ENCODE measurements at regions not wholly inside any gene's neighbourhood (a gene's known extent, or its start where the extent isn't known, plus 50 kb on each side); places are given as distances from the start of the nearest gene placed in this dataset.
A peak's percentile ranks its signal among the peaks of the same experiment; 100 is the strongest.

DNA sequence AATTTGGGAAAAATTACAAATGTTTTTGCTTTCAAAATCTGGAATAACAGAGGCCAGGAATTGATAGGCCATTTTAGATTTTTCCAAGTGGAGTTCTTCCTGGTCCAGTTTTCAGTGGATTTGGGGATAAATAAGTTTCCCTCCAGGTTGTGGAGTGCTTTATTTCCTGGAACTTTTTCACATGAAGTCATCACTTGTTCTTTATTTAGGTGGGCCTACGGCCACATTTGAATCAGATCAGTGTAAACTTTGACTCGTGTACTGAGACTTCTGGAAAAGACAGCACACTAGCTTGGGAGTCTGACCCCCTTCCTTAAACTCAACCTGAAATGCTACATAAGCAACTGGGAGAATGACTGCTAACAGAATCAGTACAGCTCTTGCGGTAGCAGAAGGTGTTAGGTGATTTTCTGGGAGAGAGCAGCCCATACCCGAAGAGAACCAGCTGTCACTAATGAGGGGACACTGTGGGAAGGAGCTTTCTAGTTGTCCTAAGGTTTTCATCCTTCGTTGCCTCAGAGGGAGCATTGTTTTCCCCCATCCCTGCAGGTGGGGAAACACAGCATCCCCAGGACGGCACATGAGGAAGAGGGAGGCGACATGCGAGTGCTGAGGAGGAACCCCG lies 235.2 kb upstream of the FAT1 start:
- no peaks in the 10 kb centered on the region for H3K9me3 Mint-ChIP-seq
- H3K4me1 ChIP-seq, result peaks cover 12% of the 10 kb centered on the region
- TF ChIP-seq, protein P1, sequence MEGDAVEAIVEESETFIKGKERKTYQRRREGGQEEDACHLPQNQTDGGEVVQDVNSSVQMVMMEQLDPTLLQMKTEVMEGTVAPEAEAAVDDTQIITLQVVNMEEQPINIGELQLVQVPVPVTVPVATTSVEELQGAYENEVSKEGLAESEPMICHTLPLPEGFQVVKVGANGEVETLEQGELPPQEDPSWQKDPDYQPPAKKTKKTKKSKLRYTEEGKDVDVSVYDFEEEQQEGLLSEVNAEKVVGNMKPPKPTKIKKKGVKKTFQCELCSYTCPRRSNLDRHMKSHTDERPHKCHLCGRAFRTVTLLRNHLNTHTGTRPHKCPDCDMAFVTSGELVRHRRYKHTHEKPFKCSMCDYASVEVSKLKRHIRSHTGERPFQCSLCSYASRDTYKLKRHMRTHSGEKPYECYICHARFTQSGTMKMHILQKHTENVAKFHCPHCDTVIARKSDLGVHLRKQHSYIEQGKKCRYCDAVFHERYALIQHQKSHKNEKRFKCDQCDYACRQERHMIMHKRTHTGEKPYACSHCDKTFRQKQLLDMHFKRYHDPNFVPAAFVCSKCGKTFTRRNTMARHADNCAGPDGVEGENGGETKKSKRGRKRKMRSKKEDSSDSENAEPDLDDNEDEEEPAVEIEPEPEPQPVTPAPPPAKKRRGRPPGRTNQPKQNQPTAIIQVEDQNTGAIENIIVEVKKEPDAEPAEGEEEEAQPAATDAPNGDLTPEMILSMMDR (IDR thresholded peaks at IDR 0.05), result no peak
- TF ChIP-seq EZH2 (IDR thresholded peaks at IDR 0.05), result no peak
- no peak for TF ChIP-seq EZH2phosphoT487 (IDR thresholded peaks at IDR 0.05)
- peak overlapping the region; percentile 32 for H2AFZ ChIP-seq (replicated peaks)
- no peak overlapping the region for H3K27ac ChIP-seq
- no peak overlapping the region for H3K9ac ChIP-seq
- H3K36me3 ChIP-seq, result no peaks in the 10 kb centered on the region
- no peaks in the 10 kb centered on the region for H3K36me3 Mint-ChIP-seq
- no peaks in the 10 kb centered on the region for H3K9me3 ChIP-seq (ENCODE audit: low read depth)
- no peak overlapping the region for H3K27ac Mint-ChIP-seq
- peaks cover 3% of the 10 kb centered on the region for H3K4me1 Mint-ChIP-seq
- no peaks in the 10 kb centered on the region for H4K20me1 ChIP-seq (ENCODE audit: low read depth)
- H3F3A ChIP-seq (ENCODE audit: low read depth), result no peaks in the 10 kb centered on the region
- no peak overlapping the region for H3K4me3 Mint-ChIP-seq
- H3K4me2 ChIP-seq, result no peak overlapping the region
- no peaks in the 10 kb centered on the region for H3K27me3 ChIP-seq
- no peaks in the 10 kb centered on the region for H3K27me3 Mint-ChIP-seq (ENCODE audit: insufficient read depth, low read depth)
- H3K4me3 ChIP-seq, result no peak overlapping the region
- no peaks in the 10 kb centered on the region for H3K79me2 ChIP-seq (ENCODE audit: low read depth)
- DNase-seq (ENCODE audit: low spot score), result no peak

DNA sequence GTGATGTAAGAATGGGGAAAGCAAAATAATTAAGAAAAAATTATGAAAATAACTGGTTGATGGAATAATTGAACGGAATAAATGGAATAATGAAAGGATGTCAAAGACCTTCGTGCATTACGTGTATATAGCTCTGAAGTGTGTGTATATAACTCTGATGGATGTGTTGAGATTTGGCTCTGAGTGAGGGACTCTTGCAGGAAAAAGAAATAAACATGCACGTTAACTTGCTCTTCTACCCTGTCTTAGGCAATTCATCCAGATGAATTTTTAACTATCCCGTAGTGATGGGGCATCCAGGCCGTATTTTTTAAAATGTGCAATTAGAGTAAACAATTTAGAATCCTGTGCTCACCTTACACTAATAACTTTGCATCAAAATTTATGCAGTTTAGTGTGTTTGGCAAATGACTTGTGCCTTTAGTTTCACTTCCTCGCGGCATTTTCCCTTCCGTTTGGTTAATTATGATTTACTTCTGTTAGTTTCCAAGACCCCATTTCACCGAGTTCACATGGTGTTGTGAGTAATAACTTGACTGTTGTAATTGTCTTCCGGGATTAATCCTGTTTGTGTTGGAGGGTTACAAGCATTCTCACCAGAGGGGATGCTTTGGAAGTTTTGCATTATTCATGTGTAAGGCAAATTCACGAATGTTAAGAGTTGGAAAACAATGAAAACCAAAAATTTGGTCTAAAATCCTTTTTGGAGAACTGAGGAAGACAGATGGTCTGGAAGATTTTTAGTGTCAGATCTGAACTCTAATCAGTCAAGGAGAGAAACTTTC lies 256.5 kb upstream of the FAT1 start:
- no peaks in the 10 kb centered on the region for H3K9me3 Mint-ChIP-seq
- H3K4me2 ChIP-seq, result no peak overlapping the region
- no peak for TF ChIP-seq EZH2 (IDR thresholded peaks at IDR 0.05)
- TF ChIP-seq, protein P1 (IDR thresholded peaks at IDR 0.05), result no peak
- no peak overlapping the region for H3K27ac Mint-ChIP-seq
- H3K27me3 ChIP-seq, result no peaks in the 10 kb centered on the region
- H3K27ac ChIP-seq, result no peak overlapping the region
- H3K36me3 Mint-ChIP-seq, result no peaks in the 10 kb centered on the region
- no peak overlapping the region for H3K4me3 Mint-ChIP-seq
- no peak overlapping the region for H3K4me3 ChIP-seq
- peaks cover 11% of the 10 kb centered on the region for H3K4me1 Mint-ChIP-seq
- H3K79me2 ChIP-seq (ENCODE audit: low read depth), result no peaks in the 10 kb centered on the region
- H3K27me3 Mint-ChIP-seq (ENCODE audit: insufficient read depth, low read depth), result no peaks in the 10 kb centered on the region
- H3K4me1 ChIP-seq, result peaks cover 17% of the 10 kb centered on the region
- no peaks in the 10 kb centered on the region for H4K20me1 ChIP-seq (ENCODE audit: low read depth)
- no peaks in the 10 kb centered on the region for H3F3A ChIP-seq (ENCODE audit: low read depth)
- no peaks in the 10 kb centered on the region for H3K36me3 ChIP-seq
- no peak overlapping the region for H3K9ac ChIP-seq
- peak overlapping the region; percentile 70 for H2AFZ ChIP-seq (replicated peaks)
- peak; percentile 22 for DNase-seq (ENCODE audit: low spot score)
- H3K9me3 ChIP-seq (ENCODE audit: low read depth), result no peaks in the 10 kb centered on the region

DNA sequence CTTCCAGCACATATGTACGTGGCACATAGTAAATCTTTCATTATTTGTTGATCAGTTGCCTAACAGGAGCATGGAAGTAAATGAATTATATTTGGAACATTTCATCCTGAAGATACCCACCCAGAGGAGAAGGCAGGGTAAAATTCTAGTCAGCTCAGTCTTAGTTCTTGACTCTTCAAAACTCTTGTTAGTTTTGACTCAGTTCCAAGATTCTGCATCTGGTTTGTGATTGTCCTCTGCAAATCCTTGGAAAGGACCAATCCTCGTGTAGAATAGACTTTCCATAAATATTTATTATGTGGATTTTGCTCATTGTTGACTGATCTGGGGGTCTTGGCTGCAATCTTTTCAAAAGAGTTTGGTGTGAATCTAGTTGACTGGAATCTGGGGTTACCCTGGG lies 257.5 kb upstream of the FAT1 start:
- Histone ChIP-seq H3K9me3 (ENCODE audit: low read depth) (no peaks in the 10 kb centered on the region), H3K4me1 (peaks cover 17% of the 10 kb centered on the region), H2AFZ (replicated peaks) (peak overlapping the region; percentile 70), H3K79me2 (ENCODE audit: low read depth) (no peaks in the 10 kb centered on the region), H3K4me2 (no peak overlapping the region), H3K27ac (no peak overlapping the region), H3K27me3 (no peaks in the 10 kb centered on the region), H3F3A (ENCODE audit: low read depth) (no peaks in the 10 kb centered on the region), H3K36me3 (no peaks in the 10 kb centered on the region), H3K4me3 (no peak overlapping the region), H3K9ac (no peak overlapping the region), H4K20me1 (ENCODE audit: low read depth) (no peaks in the 10 kb centered on the region)
- H3K27me3 Mint-ChIP-seq (ENCODE audit: insufficient read depth, low read depth), result no peaks in the 10 kb centered on the region
- DNase-seq (ENCODE audit: low spot score), result no peak
- H3K4me1 Mint-ChIP-seq, result peaks cover 11% of the 10 kb centered on the region
- no peaks in the 10 kb centered on the region for H3K36me3 Mint-ChIP-seq
- H3K9me3 Mint-ChIP-seq, result no peaks in the 10 kb centered on the region
- no peak overlapping the region for H3K4me3 Mint-ChIP-seq
- H3K27ac Mint-ChIP-seq, result no peak overlapping the region
- TF ChIP-seq EZH2 (IDR thresholded peaks at IDR 0.05) (no peak), EZH2phosphoT487 (IDR thresholded peaks at IDR 0.05) (no peak)
- TF ChIP-seq, protein P1 (IDR thresholded peaks at IDR 0.05), result no peak

Data from neural progenitor cell (in vitro differentiated cells).